H9 (cell line): ENCODE measurements at regions not wholly inside any gene's neighbourhood (a gene's known extent, or its start where the extent isn't known, plus 50 kb on each side); places are given as distances from the start of the nearest gene placed in this dataset.

ENCODE experiments used
- DNase-seq: peaks from one replicate; pipeline ENCODE4 v3.0.0-alpha.2; 2017
- H2AFZ ChIP-seq: one replicate; pipeline ENCODE4 v1.6.1; 2013; ENCODE audit warnings: mild to moderate bottlenecking, low read length, control low read depth, moderate library complexity
- H2AK5ac ChIP-seq: 2 replicates; pipeline ENCODE4 v1.6.1; 2013; ENCODE audit warnings: low read length, control low read depth, mixed read lengths; ENCODE audit not compliant: insufficient read length
- H2BK120ac ChIP-seq: one replicate; pipeline ENCODE4 v1.6.1; 2013; ENCODE audit warnings: low read depth, mild to moderate bottlenecking, low read length, control low read depth, inconsistent platforms; ENCODE audit not compliant: poor library complexity, severe bottlenecking
- H2BK12ac ChIP-seq: 2 replicates; pipeline ENCODE4 v1.6.1; 2013; ENCODE audit warnings: low read length, control low read depth, mixed read lengths, low read depth; ENCODE audit not compliant: insufficient read length
- H2BK15ac ChIP-seq: 2 replicates; pipeline ENCODE4 v1.6.1; 2013; ENCODE audit warnings: low read depth, low read length, control low read depth
- H2BK20ac ChIP-seq: one replicate; pipeline ENCODE4 v1.6.1; 2013; ENCODE audit warnings: low read depth, mild to moderate bottlenecking, low read length, control low read depth, inconsistent platforms; ENCODE audit not compliant: poor library complexity, severe bottlenecking
- H2BK5ac ChIP-seq: 2 replicates; pipeline ENCODE4 v1.6.1; 2013; ENCODE audit warnings: low read length, control low read depth, mixed read lengths; ENCODE audit not compliant: insufficient read length
- H3K14ac ChIP-seq: 2 replicates; pipeline ENCODE4 v1.6.1; 2013; ENCODE audit warnings: low read length, control low read depth; ENCODE audit not compliant: insufficient read depth
- H3K18ac ChIP-seq: 2 replicates; pipeline ENCODE4 v1.6.1; 2013; ENCODE audit warnings: low read depth, mild to moderate bottlenecking, mixed read lengths, low read length, control low read depth; ENCODE audit not compliant: insufficient read length
- H3K23ac ChIP-seq: 2 replicates; pipeline ENCODE4 v1.6.1; 2013; ENCODE audit warnings: low read length, control low read depth, mixed read lengths, low read depth; ENCODE audit not compliant: insufficient read length
- H3K23me2 ChIP-seq: 2 replicates; pipeline ENCODE4 v1.6.1; 2013; ENCODE audit warnings: low read depth, mild to moderate bottlenecking, mixed read lengths, low read length, control low read depth; ENCODE audit not compliant: insufficient read length, poor library complexity, severe bottlenecking
- H3K27ac ChIP-seq: 2 replicates; pipeline ENCODE4 v1.5.1; 2013; ENCODE audit warnings: low read length, control low read depth, mixed read lengths, low read depth; ENCODE audit not compliant: insufficient read length
- H3K27me3 ChIP-seq: 2 replicates; pipeline ENCODE4 v1.6.1; 2013; ENCODE audit warnings: low read length, control low read depth, inconsistent platforms; ENCODE audit not compliant: insufficient read depth
- H3K4ac ChIP-seq: 2 replicates; pipeline ENCODE4 v1.6.1; 2013; ENCODE audit warnings: low read depth, mild to moderate bottlenecking, control low read depth, inconsistent platforms, low read length, moderate library complexity
- H3K4me1 ChIP-seq: 2 replicates; pipeline ENCODE4 v1.6.1; 2013; ENCODE audit warnings: low read length, control low read depth, inconsistent platforms; ENCODE audit not compliant: insufficient read depth
- H3K4me2 ChIP-seq: 2 replicates; pipeline ENCODE4 v1.6.1; 2013; ENCODE audit warnings: low read length, control low read depth, mixed read lengths; ENCODE audit not compliant: insufficient read length, insufficient read depth
- H3K56ac ChIP-seq: 2 replicates; pipeline ENCODE4 v1.6.1; 2013; ENCODE audit warnings: low read depth, mild to moderate bottlenecking, mixed read lengths, low read length, control low read depth; ENCODE audit not compliant: insufficient read length
- H3K79me1 ChIP-seq: 2 replicates; pipeline ENCODE4 v1.6.1; 2013; ENCODE audit warnings: low read depth, mild to moderate bottlenecking, moderate library complexity, low read length, control low read depth, inconsistent platforms; ENCODE audit not compliant: insufficient read depth, poor library complexity, severe bottlenecking
- H3K79me2 ChIP-seq: 2 replicates; pipeline ENCODE4 v1.6.1; 2013; ENCODE audit warnings: low read length, control low read depth, inconsistent platforms; ENCODE audit not compliant: insufficient read depth
- H3K9ac ChIP-seq: 2 replicates; pipeline ENCODE4 v1.6.1; 2013; ENCODE audit warnings: low read length, control low read depth, mixed read lengths; ENCODE audit not compliant: insufficient read length; ENCODE audit errors: extremely low read depth
- H3K9me3 ChIP-seq: one replicate; pipeline ENCODE4 v1.6.1; 2013; ENCODE audit warnings: low read depth, low read length, inconsistent platforms; ENCODE audit not compliant: control insufficient read depth
- H3T11ph ChIP-seq: one replicate; pipeline ENCODE4 v1.6.1; 2013; ENCODE audit warnings: mild to moderate bottlenecking, low read length, control low read depth, inconsistent platforms
- H4K20me1 ChIP-seq: one replicate; pipeline ENCODE4 v1.6.1; 2013; ENCODE audit not compliant: control insufficient read depth, insufficient read length, insufficient read depth
- H4K5ac ChIP-seq: 2 replicates; pipeline ENCODE4 v1.6.1; 2013; ENCODE audit warnings: low read depth, mild to moderate bottlenecking, mixed read lengths, low read length, control low read depth; ENCODE audit not compliant: insufficient read length
- H4K8ac ChIP-seq: replicated peaks from 2 replicates; pipeline ENCODE4 v1.6.1; 2013; ENCODE audit warnings: low read length, control low read depth, mixed read lengths, low read depth; ENCODE audit not compliant: insufficient read length
- H4K91ac ChIP-seq: 2 replicates; pipeline ENCODE4 v1.6.1; 2013; ENCODE audit warnings: low read depth, mild to moderate bottlenecking, moderate library complexity, mixed read lengths, low read length, control low read depth; ENCODE audit not compliant: insufficient read length
- H3K27ac Mint-ChIP-seq, 3 experiments: 2 replicates in 2 of 3; 3 replicates in 1 of 3; pipeline ENCODE4 v1.8.0; 2020 to 2021; ENCODE audit warnings: mixed read lengths in 3 of 3, mild to moderate bottlenecking in 1 of 3, moderate library complexity in 1 of 3
- H3K27me3 Mint-ChIP-seq: 2 replicates; pipeline ENCODE4 v1.8.0; 2021; ENCODE audit warnings: low read depth, mild to moderate bottlenecking, moderate library complexity, mixed read lengths
- H3K36me3 Mint-ChIP-seq, 3 experiments: 2 replicates in 2 of 3; 3 replicates in 1 of 3; pipeline ENCODE4 v1.8.0; 2020 to 2021; ENCODE audit warnings: low read depth in 3 of 3, mixed read lengths in 3 of 3; ENCODE audit not compliant: insufficient read depth in 1 of 3
- H3K4me1 Mint-ChIP-seq, 2 experiments: 2 replicates each; pipeline ENCODE4 v1.8.0; 2020; ENCODE audit warnings: mixed read lengths in 2 of 2
- H3K4me3 Mint-ChIP-seq, 2 experiments: 2 replicates in 1 of 2; 3 replicates in 1 of 2; pipeline ENCODE4 v1.8.0; 2020 to 2021; ENCODE audit warnings: mild to moderate bottlenecking in 2 of 2, mixed read lengths in 2 of 2, moderate library complexity in 1 of 2
- H3K9me3 Mint-ChIP-seq, 2 experiments: 2 replicates in 1 of 2; 3 replicates in 1 of 2; pipeline ENCODE4 v1.8.0; 2020; ENCODE audit warnings: mild to moderate bottlenecking in 2 of 2, mixed read lengths in 2 of 2, moderate library complexity in 1 of 2
- CTCF ChIP-seq: fragments of 200-600 bp; sonication (generic); conservative IDR thresholded peaks from 3 replicates; pipeline ENCODE4 v1.8.0; 2021; ENCODE audit warnings: antibody characterized with exemption, mild to moderate bottlenecking
- WGBS: extraction: QIAGEN DNeasy Blood & Tissue Kit; methylation state at CpG from one replicate; pipeline ENCODE4 v1.1.7; 2013; ENCODE audit warnings: missing lambda C conversion rate, low lambda C conversion rate, mixed read lengths; ENCODE audit not compliant: insufficient read length; ENCODE audit errors: extremely low coverage; 5-methylcytosine and 5-hydroxymethylcytosine counted together

- no peak overlapping the region for H2BK120ac ChIP-seq
- Mint-ChIP-seq H3K27me3 (no peaks in the 10 kb centered on the region), H3K9me3 (no peaks in the 10 kb centered on the region), H3K4me3 (no peak overlapping the region), H3K4me1 (0 out of 4 replicates have a peak, but pooled peaks cover 0 to 2% of the 10 kb centered on the region in 2 experiments), H3K27ac (no peak overlapping the region), H3K36me3 (no peaks in the 10 kb centered on the region)
- no peaks in the 10 kb centered on the region for H4K20me1 ChIP-seq
- H3K23me2 ChIP-seq = no peaks in the 10 kb centered on the region
- no CpG with 5 or more reads among the region's 6 CpGs for WGBS
- no peak overlapping the region for H2BK20ac ChIP-seq
- no peak overlapping the region for H3K56ac ChIP-seq
- no peak for DNase-seq
- H3K23ac ChIP-seq = no peak overlapping the region
- H3K18ac ChIP-seq = no peak overlapping the region
- no peak overlapping the region for H3K4ac ChIP-seq
- H4K91ac ChIP-seq = no peak overlapping the region
- H4K8ac ChIP-seq = no peak overlapping the region
- no peaks in the 10 kb centered on the region for H3K79me2 ChIP-seq
- no peak overlapping the region for H3K27ac ChIP-seq
- no peak overlapping the region for H2BK12ac ChIP-seq
- H3K14ac ChIP-seq = no peak overlapping the region
- H3K79me1 ChIP-seq = no peaks in the 10 kb centered on the region
- H3K9me3 ChIP-seq = no peaks in the 10 kb centered on the region
- no peak for TF ChIP-seq CTCF
- no peaks in the 10 kb centered on the region for H3K4me1 ChIP-seq
- H4K5ac ChIP-seq = no peak overlapping the region
- no peak overlapping the region for H3K4me2 ChIP-seq
- H2BK5ac ChIP-seq = no peak overlapping the region
- no peak overlapping the region for H2AK5ac ChIP-seq
- no peak overlapping the region for H3T11ph ChIP-seq
- H2AFZ ChIP-seq = no peak overlapping the region
- no peaks in the 10 kb centered on the region; the same call in 1 of the 2 replicates for H3K27me3 ChIP-seq
- no peak overlapping the region for H3K9ac ChIP-seq
- H2BK15ac ChIP-seq = no peak overlapping the region
Observed at GRCh38 chr9:79145442-79145841, 426.3 kb upstream of the TLE4 start.
